NCI-H345 treated with DMSO at 0.1 percent for 48 hours (cell line): ENCODE measurements at regions not wholly inside any gene's neighbourhood (a gene's known extent, or its start where the extent isn't known, plus 50 kb on each side); places are given as distances from the start of the nearest gene placed in this dataset.
"Not testable (repeated sequence)": the region's sequence is repeated elsewhere in the genome, so short reads cannot be mapped to it uniquely, and the experiment has no call there.

Experiments
- DNase-seq: peaks from one replicate; lab custom pipeline; 2025; ENCODE audit not compliant: unreplicated experiment; lab: John Stamatoyannopoulos, UW

GRCh38 chr15:62363913-62364312 is 198.8 kb upstream of the C2CD4B start:
- DNase-seq = no peak

GRCh38 chr15:62365795-62366442 is 200.8 kb upstream of the C2CD4B start:
- DNase-seq = peak; percentile 17

GRCh38 chr15:62369454-62369853 is 204.4 kb upstream of the C2CD4B start:
- DNase-seq = no peak

- DNase-seq = not testable (repeated sequence)
These were observed 206.6 kb upstream of the C2CD4B start for GRCh38 chr15:62371683-62372082.

- no peak for DNase-seq
These were observed 212.8 kb upstream of the C2CD4B start for GRCh38 chr15:62377736-62378480.

- no peak for DNase-seq
These were observed 213.8 kb upstream of the C2CD4B start for GRCh38 chr15:62378772-62379498.

- no peak for DNase-seq
These were observed 214.9 kb upstream of the C2CD4B start for GRCh38 chr15:62380011-62380410.

GRCh38 chr15:62382046-62382445 is 217.0 kb upstream of the C2CD4B start:
- DNase-seq = no peak

GRCh38 chr15:62389885-62390790 is 225.1 kb upstream of the C2CD4B start, which contains the start of gene TLN2:
Gene TLN2 (plus strand): TSS chr15:62390550.
- peak; percentile 26 for DNase-seq

- DNase-seq = peak; percentile 21
These were observed 225.9 kb upstream of the C2CD4B start for GRCh38 chr15:62390791-62391640.

- DNase-seq = no peak
These were observed 226.7 kb upstream of the C2CD4B start for GRCh38 chr15:62391641-62392262.

GRCh38 chr15:62392376-62392775 is 227.3 kb upstream of the C2CD4B start:
- no peak for DNase-seq

- no peak for DNase-seq
These were observed 228.1 kb upstream of the C2CD4B start for GRCh38 chr15:62393196-62393595.

GRCh38 chr15:62394079-62394478 is 229.0 kb upstream of the C2CD4B start:
- DNase-seq = no peak

- no peak for DNase-seq
These were observed 235.7 kb upstream of the C2CD4B start for GRCh38 chr15:62400778-62401177.

GRCh38 chr15:62402687-62403086 is 237.6 kb upstream of the C2CD4B start:
- no peak for DNase-seq

- DNase-seq = no peak
These were observed 238.2 kb upstream of the C2CD4B start for GRCh38 chr15:62403164-62403809.

- peak; percentile 12 for DNase-seq
These were observed 239.3 kb upstream of the C2CD4B start for GRCh38 chr15:62404194-62404985.
